CD1c-positive myeloid dendritic cell (primary cell): ENCODE measurements at regions not wholly inside any gene's neighbourhood (a gene's known extent, or its start where the extent isn't known, plus 50 kb on each side); places are given as distances from the start of the nearest gene placed in this dataset.

Source experiments
- DNase-seq: peaks from one replicate; pipeline ENCODE4 v3.0.0-alpha.2; 2016; ENCODE audit errors: extremely low spot score

GRCh38 chr12:77723308-77723707 lies 107.4 kb upstream of the NAV3 start:
- DNase-seq: no peak

GRCh38 chr12:77722536-77722935 lies 108.2 kb upstream of the NAV3 start:
- no peak for DNase-seq

GRCh38 chr12:77720258-77720657 lies 110.4 kb upstream of the NAV3 start:
- DNase-seq: no peak

- no peak for DNase-seq
Measured at GRCh38 chr12:77710209-77710608, 120.5 kb upstream of the NAV3 start.

- no peak for DNase-seq
Measured at GRCh38 chr12:77697126-77697525, 133.6 kb upstream of the NAV3 start.

- DNase-seq: no peak
Measured at GRCh38 chr12:77696183-77696582, 134.5 kb upstream of the NAV3 start.

GRCh38 chr12:77689510-77690086 lies 141.1 kb upstream of the NAV3 start:
- DNase-seq: no peak

GRCh38 chr12:77687321-77687720 lies 143.4 kb upstream of the NAV3 start:
- DNase-seq: no peak

- DNase-seq: no peak
Measured at GRCh38 chr12:77686760-77687159, 143.9 kb upstream of the NAV3 start.

GRCh38 chr12:77685901-77686300 lies 144.8 kb upstream of the NAV3 start:
- DNase-seq: no peak

- DNase-seq: no peak
Measured at GRCh38 chr12:77685112-77685511, 145.6 kb upstream of the NAV3 start.

GRCh38 chr12:77682488-77682887 lies 148.2 kb upstream of the NAV3 start:
- no peak for DNase-seq

GRCh38 chr12:77681726-77682125 lies 149.0 kb upstream of the NAV3 start:
- no peak for DNase-seq

GRCh38 chr12:77679686-77680085 lies 151.0 kb upstream of the NAV3 start:
- DNase-seq: no peak

- DNase-seq: no peak
Measured at GRCh38 chr12:77678621-77679020, 152.1 kb upstream of the NAV3 start.

GRCh38 chr12:77667101-77667500 lies 163.6 kb upstream of the NAV3 start:
- DNase-seq: no peak

GRCh38 chr12:77648716-77649115 lies 182.0 kb upstream of the NAV3 start:
- DNase-seq: no peak

GRCh38 chr12:77645966-77646598 lies 184.6 kb upstream of the NAV3 start:
- no peak for DNase-seq

GRCh38 chr12:77644915-77645605 lies 185.6 kb upstream of the NAV3 start:
- DNase-seq: no peak

GRCh38 chr12:77642246-77642645 lies 188.4 kb upstream of the NAV3 start:
- no peak for DNase-seq

GRCh38 chr12:77640356-77640755 lies 190.3 kb upstream of the NAV3 start:
- DNase-seq: no peak

GRCh38 chr12:77630790-77631445 lies 199.8 kb upstream of the NAV3 start:
- no peak for DNase-seq

GRCh38 chr12:77630344-77630743 lies 200.3 kb upstream of the NAV3 start:
- no peak for DNase-seq
